GM23248 (cell line): ENCODE measurements at regions not wholly inside any gene's neighbourhood (a gene's known extent, or its start where the extent isn't known, plus 50 kb on each side); places are given as distances from the start of the nearest gene placed in this dataset.

ENCODE experiments used
- EZH2 ChIP-seq: fragments of 200-600 bp; sonication (generic); IDR thresholded peaks from 2 replicates; pipeline ENCODE4 v1.6.1; 2018; ENCODE audit warnings: antibody characterized with exemption, mild to moderate bottlenecking; ENCODE audit not compliant: insufficient read depth, poor library complexity, severe bottlenecking
- EZH2phosphoT487 ChIP-seq: fragments of 200-600 bp; sonication (generic); IDR thresholded peaks from 2 replicates; pipeline ENCODE4 v1.6.1; 2018; ENCODE audit warnings: antibody characterized with exemption, moderate library complexity, mild to moderate bottlenecking, low read depth; ENCODE audit not compliant: insufficient read depth

DNA sequence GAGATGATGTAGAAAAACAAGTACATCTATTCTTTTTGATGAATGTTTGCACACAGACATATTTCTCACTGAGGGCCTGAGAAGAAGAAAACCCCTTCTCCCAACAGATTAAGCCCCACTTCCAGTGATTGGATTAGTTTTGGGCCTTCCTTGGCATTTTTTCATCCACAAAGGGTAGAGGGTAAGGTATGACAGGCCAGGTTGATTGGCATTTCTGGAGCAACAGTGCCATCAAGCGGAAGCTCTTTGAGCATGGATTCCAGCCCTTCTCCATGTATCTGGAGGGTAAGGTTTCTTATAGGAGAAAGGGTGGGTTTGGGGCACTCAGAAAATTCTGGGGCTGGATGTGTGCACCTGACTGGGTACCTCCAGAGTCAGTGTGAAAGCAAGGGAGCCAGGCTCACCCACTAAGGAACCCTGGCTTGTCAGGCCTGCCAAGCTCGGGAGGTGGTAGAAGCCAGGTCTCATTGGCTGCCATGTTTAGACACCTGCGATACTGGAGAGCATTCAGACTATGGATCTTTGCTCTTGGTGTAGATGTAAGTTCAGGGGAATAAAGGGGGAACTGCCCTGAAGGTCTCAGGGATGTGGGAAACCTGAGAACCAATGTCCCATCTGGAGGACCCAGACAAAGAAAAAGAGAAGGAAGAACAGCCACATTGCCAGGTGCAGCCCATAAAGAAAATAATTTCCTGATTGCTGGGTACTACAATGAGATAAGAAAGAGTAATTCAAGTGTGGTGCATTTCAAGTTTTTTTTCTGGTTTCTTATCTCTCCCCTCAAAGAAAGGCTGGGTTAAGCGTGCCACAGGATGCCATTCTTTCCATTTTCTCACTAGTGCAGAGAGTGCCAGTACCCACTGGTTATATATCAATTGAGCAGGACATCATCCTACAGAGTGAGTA, 222.3 kb upstream of the AGTR2 start:
- no peak for TF ChIP-seq EZH2
- no peak for TF ChIP-seq EZH2phosphoT487
